Activated naive CD4-positive, alpha-beta T cell treated with anti-CD3 and anti-CD28 coated beads, Interleukin-2, amount 50 U/mL, for 24 hours (primary cell): ENCODE measurements at regions not wholly inside any gene's neighbourhood (a gene's known extent, or its start where the extent isn't known, plus 50 kb on each side); places are given as distances from the start of the nearest gene placed in this dataset.

ENCODE experiments used
- H3K27ac Mint-ChIP-seq: one replicate; pipeline ENCODE4 v1.8.0; 2021; ENCODE audit warnings: mild to moderate bottlenecking, mixed read lengths
- H3K27me3 Mint-ChIP-seq: one replicate; pipeline ENCODE4 v1.8.0; 2021; ENCODE audit warnings: mixed read lengths
- H3K36me3 Mint-ChIP-seq: one replicate; pipeline ENCODE4 v1.8.0; 2021; ENCODE audit warnings: mixed read lengths
- H3K4me1 Mint-ChIP-seq: one replicate; pipeline ENCODE4 v1.8.0; 2021; ENCODE audit warnings: mixed read lengths
- H3K4me3 Mint-ChIP-seq: one replicate; pipeline ENCODE4 v1.8.0; 2021; ENCODE audit warnings: mild to moderate bottlenecking, mixed read lengths
- H3K9me3 Mint-ChIP-seq: one replicate; pipeline ENCODE4 v1.8.0; 2021; ENCODE audit warnings: mixed read lengths

DNA sequence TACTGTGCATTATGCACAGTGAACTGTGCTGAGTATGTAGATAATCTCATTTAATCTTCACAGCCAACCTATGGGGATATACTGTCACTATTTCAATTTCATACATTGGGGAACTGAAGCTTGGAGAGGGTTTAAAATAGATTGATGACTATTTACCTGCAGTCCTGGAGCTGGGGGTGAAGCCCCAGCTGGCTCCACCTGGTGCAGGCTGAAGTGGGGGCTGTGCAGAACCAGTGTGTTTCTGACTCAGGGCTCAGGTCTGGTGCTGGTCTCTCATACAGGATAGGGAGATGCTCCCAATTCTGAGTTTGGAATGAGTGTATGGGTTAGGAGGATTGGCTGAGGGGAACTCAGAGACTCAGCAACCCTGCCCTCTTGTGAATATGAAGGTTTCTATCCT, 176.1 kb upstream of the CEP162 start:
- Mint-ChIP-seq H3K4me1 (no peaks in the 10 kb centered on the region), H3K36me3 (no peaks in the 10 kb centered on the region), H3K9me3 (peaks cover 5% of the 10 kb centered on the region), H3K4me3 (no peak overlapping the region), H3K27ac (no peak overlapping the region), H3K27me3 (no peaks in the 10 kb centered on the region)

DNA sequence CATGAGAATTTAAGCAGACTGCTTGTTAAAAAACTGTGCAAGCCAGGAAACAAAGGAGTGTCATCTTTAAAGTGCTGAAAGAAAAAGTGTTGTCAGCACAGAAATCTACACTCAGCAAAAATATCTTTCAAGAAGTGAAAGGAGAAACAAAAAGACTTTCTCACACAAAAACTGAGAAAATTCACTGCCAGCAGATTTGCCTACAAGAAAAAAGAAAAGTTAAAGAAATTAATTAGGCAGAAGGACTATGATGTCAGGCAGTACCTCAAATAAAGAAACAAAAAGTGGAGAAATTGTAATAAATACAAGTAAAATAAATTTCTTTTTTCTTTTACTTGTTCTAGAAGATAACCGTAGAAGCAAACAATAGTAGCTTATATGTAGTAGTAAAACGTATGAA, 171.6 kb upstream of the CEP162 start:
- no peaks in the 10 kb centered on the region for H3K36me3 Mint-ChIP-seq
- H3K9me3 Mint-ChIP-seq: peaks cover 5% of the 10 kb centered on the region
- peaks cover 1% of the 10 kb centered on the region for H3K27me3 Mint-ChIP-seq
- H3K4me1 Mint-ChIP-seq: no peaks in the 10 kb centered on the region
- no peak overlapping the region for H3K27ac Mint-ChIP-seq
- H3K4me3 Mint-ChIP-seq: no peak overlapping the region

DNA sequence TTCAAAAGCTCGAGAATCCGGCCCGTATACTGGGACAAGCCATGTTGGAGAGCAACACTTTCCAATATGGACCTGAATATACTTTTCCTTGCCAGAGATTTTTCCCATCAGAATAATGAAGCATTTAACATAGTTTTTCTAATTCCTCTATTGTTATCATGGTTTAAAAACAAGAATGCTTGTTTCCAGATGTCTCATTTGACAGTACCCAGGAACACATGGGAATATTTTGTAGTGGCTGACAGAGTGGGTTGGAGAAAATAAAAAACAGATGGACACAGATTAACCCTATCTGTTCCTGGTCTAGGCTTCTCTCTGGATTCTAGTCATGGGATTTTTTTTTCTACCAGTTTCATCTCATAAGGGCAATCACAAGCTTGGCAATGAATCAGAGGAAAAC, 164.8 kb upstream of the CEP162 start:
- no peak overlapping the region for H3K4me3 Mint-ChIP-seq

DNA sequence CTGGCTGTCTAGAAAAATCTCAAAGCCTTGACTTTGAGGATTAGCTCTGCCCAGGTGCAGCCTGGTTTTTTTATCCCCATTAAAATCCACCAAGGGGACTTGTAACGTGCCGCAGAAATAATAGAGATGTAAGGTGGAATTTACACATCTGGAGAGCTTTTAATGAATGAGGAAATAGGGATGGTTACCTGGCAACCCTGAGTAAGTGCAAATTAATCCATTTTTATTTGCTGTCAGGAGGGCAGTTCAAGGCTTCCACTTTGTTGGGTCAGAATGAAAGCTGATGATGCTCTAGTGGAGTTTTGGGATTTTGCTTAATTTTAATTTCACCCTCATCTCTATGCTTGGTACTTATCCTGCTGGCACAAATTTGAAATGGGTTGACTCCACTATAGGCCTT, 163.4 kb upstream of the CEP162 start:
- H3K4me1 Mint-ChIP-seq: no peaks in the 10 kb centered on the region
- H3K36me3 Mint-ChIP-seq: no peaks in the 10 kb centered on the region
- peaks cover 6% of the 10 kb centered on the region for H3K9me3 Mint-ChIP-seq
- H3K27ac Mint-ChIP-seq: no peak overlapping the region
- no peak overlapping the region for H3K4me3 Mint-ChIP-seq
- H3K27me3 Mint-ChIP-seq: peaks cover 2% of the 10 kb centered on the region

More for the DNA sequence above, 164.8 kb upstream of the CEP162 start:
- H3K27ac Mint-ChIP-seq: no peak overlapping the region
- no peaks in the 10 kb centered on the region for H3K36me3 Mint-ChIP-seq
- peaks cover 11% of the 10 kb centered on the region for H3K9me3 Mint-ChIP-seq
- no peaks in the 10 kb centered on the region for H3K4me1 Mint-ChIP-seq
- peaks cover 2% of the 10 kb centered on the region for H3K27me3 Mint-ChIP-seq

DNA sequence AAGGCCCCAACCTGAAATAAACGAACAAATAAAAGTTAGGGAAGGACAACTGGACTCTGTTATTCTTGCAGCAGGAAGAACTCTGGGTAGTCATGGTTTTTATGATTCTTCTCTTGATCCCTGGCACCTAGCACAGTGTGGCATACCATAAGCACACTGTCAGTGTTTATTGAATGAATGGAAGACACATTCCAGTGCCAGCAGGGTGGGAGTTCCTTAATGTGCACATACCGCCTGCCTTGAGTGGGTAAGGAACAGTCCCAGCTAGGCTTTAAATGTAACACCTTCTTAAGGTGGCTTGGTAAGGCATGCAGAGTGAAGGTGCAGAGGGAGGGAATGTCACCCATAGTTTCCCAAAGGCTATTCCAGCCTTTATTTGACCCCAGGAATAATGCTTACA, 162.9 kb upstream of the CEP162 start:
- H3K4me1 Mint-ChIP-seq: no peaks in the 10 kb centered on the region
- H3K27me3 Mint-ChIP-seq: peaks cover 2% of the 10 kb centered on the region
- no peak overlapping the region for H3K27ac Mint-ChIP-seq
- peaks cover 6% of the 10 kb centered on the region for H3K9me3 Mint-ChIP-seq
- no peak overlapping the region for H3K4me3 Mint-ChIP-seq
- H3K36me3 Mint-ChIP-seq: no peaks in the 10 kb centered on the region

DNA sequence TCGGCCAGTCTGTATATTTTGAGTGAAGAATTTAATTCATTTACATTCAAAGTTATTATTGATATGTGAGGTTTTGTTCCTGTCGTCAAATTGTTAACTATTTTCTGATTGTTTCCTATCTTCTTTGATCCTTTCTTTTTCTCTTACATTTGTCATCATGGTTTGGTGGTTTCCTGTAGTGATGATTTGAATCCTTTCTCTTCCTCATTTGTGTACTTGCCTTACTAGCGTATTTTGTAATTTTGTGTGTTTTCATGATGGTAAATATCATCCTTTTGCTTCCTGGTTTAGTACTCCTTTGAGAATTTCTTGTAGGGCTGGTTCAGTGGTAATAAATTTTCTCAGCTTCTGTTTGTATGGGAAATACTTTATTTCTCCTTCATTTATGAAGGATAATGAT, 151.7 kb upstream of the CEP162 start:
- no peak overlapping the region for H3K4me3 Mint-ChIP-seq
- H3K36me3 Mint-ChIP-seq: no peaks in the 10 kb centered on the region
- H3K27me3 Mint-ChIP-seq: no peaks in the 10 kb centered on the region
- no peak overlapping the region for H3K27ac Mint-ChIP-seq
- no peaks in the 10 kb centered on the region for H3K4me1 Mint-ChIP-seq
- H3K9me3 Mint-ChIP-seq: no peaks in the 10 kb centered on the region

DNA sequence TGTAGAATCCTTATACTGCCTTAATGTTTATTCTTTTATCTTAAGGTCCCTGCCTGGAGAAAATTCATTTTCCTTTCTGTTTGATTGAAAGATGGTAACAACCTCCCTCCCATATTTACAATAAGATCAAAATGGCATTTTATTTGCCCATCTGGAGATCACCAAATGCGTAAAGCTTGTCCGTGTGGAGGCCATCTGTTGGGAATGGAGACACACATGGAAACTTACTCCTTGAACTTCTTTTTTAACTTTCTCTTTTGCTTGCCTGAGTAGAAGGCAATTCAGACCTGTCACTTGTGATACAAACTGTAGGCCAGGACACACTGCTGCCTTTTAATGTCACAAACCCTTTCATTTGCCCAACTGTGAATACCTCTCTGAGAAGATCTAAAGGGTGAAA, 144.8 kb upstream of the CEP162 start:
- Mint-ChIP-seq H3K4me3 (no peak overlapping the region), H3K36me3 (no peaks in the 10 kb centered on the region), H3K9me3 (no peaks in the 10 kb centered on the region), H3K27ac (no peak overlapping the region), H3K4me1 (no peaks in the 10 kb centered on the region), H3K27me3 (no peaks in the 10 kb centered on the region)

DNA sequence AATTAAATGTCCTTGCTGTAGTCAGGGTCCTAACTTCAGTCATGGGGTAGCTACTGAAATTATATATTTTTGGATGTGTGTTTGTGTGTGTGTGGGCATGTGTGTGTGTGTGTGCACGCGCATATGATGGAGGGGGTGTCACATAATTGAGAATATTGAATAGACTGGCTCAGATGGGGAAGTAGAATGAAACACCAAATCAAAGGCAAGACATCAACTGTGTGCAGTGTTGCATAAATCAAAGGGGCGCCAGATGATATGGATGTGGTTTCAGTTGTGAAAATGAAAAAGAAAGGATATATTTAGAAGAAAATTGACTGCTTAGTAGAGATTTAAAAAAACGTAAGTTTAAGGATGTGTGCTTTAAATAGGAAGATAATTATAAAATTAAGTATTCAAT, 144.2 kb upstream of the CEP162 start:
- H3K36me3 Mint-ChIP-seq: no peaks in the 10 kb centered on the region
- H3K4me3 Mint-ChIP-seq: no peak overlapping the region
- H3K9me3 Mint-ChIP-seq: no peaks in the 10 kb centered on the region
- H3K27ac Mint-ChIP-seq: no peak overlapping the region
- H3K4me1 Mint-ChIP-seq: no peaks in the 10 kb centered on the region
- no peaks in the 10 kb centered on the region for H3K27me3 Mint-ChIP-seq

DNA sequence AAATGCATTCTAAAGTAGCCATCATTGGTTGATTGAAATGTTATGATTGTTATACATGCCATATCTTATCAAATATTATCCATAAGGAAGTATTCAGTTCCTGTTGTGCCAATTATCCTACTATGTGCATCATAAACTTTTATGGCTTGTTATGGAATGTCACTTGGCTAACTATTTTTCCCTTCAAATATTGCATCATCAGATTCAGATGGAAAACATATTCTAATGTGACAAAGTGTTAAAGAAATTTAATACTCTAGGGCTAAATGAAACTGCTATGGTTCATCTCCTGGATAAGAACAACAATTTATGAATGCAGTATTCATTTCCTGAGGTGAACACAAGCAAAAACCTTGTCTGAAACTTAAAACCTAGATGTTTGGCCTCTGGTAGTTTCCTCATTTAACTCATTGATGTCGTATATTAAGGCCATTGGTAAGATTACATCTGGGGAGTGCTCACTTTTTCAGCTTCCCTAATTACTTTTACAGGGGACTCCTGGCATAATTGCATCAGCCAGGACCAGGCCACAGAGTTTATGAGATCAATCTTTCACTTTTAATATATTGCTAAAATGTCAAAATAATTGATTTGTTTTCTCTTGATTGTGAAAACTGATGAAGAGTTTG, 134.9 kb upstream of the CEP162 start:
- no peaks in the 10 kb centered on the region for H3K9me3 Mint-ChIP-seq
- peaks cover 2% of the 10 kb centered on the region for H3K27me3 Mint-ChIP-seq
- H3K27ac Mint-ChIP-seq: no peak overlapping the region
- no peaks in the 10 kb centered on the region for H3K36me3 Mint-ChIP-seq
- H3K4me3 Mint-ChIP-seq: no peak overlapping the region
- H3K4me1 Mint-ChIP-seq: no peaks in the 10 kb centered on the region

DNA sequence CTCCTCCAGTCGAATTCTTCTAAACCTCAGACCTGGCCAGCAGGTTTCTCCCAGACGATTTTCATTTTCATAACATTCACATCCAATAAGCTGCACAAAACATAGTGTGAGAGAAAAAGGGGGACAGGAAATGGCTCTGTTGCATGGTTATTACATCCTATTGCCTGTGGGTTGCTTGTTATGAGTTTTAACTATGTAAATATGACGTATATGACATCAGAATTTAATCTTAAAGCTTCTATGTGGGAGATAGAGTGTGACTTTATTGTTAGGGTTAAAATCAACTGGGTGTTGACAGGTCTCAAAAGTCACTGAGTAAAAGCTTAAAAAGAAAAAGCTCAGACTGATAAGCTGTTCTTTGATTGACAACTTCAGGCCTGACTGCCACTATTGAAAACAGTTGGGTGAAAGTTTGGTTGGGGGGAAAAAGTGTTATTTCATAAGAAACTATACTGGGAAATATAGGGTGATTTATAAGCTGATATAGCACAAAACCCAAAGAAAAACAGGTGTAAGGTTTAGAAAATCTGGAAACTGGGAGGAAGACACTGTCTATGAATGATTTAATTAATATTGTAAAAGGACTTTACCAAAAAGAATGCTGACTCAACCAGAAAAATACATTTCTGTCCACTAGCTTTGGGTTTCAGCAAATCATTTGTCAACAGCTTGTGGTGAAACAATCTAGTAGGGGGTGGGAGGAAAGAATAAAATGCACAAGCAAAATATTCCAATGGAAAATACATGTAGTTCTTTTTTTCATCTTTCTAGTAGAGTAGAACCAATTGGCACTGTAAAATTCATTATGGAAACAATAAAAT, 134.1 kb upstream of the CEP162 start:
- Mint-ChIP-seq H3K27ac (no peak overlapping the region), H3K4me1 (no peaks in the 10 kb centered on the region), H3K9me3 (no peaks in the 10 kb centered on the region), H3K4me3 (no peak overlapping the region), H3K36me3 (no peaks in the 10 kb centered on the region), H3K27me3 (peaks cover 2% of the 10 kb centered on the region)

DNA sequence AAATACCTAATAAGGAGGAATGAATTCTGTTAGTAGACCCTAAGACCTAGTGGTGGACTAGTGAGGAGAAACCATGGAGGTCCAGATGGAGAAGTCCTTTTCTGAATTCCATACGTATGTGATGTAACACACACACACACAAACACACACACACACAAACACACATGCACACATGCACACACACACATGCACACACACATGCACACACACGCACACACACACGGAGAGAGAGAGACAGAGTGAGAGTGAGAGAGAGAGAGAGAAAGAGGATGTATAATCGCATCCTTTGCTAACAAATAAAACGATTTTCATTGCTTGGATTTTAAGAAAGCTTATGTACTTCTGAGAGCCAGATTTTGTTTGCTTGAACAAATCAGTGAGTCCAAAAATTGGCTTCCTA, 132.6 kb upstream of the CEP162 start:
- no peak overlapping the region for H3K4me3 Mint-ChIP-seq
- H3K9me3 Mint-ChIP-seq: no peaks in the 10 kb centered on the region
- H3K27me3 Mint-ChIP-seq: peaks cover 2% of the 10 kb centered on the region
- no peaks in the 10 kb centered on the region for H3K36me3 Mint-ChIP-seq
- no peak overlapping the region for H3K27ac Mint-ChIP-seq
- no peaks in the 10 kb centered on the region for H3K4me1 Mint-ChIP-seq

DNA sequence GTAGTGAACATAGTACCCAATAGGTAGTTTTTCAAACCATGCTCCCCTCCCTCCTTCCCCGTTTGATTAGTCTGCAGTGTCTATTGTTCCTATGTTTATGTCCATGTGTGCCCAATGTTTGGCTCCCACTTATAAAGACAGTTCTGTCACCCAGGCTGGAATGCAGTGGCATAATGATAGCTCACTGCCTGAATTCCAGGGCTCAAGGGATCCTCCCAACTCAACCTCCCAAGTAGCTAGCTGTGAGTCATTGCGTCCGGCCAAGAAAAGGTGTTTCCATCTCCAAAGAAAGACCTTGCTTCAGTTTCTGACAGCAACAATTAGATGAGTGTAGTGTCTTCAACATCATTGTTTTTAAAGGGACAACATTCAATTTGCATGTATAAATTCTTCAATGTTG, 131.1 kb upstream of the CEP162 start:
- Mint-ChIP-seq H3K4me1 (no peaks in the 10 kb centered on the region), H3K4me3 (no peak overlapping the region), H3K27me3 (peaks cover 2% of the 10 kb centered on the region), H3K27ac (no peak overlapping the region), H3K9me3 (no peaks in the 10 kb centered on the region), H3K36me3 (no peaks in the 10 kb centered on the region)

DNA sequence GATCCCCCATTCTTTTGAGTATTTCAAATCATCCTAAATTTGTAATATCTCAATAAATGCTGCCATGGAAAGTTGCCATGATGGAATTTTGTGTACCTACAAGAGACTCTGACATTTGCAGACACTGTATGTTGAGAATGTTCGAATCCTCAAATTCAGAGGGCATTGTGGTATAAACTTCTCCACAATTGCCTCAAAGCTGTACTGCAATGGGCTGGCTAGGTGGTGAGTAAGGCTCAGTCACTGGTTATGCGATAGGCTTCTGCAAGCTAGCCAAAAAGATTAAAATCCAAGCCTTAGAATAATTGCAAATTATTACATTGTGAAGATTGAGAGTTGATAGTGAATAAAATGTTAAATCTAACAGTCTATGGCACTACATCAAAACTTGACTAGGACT, 130.2 kb upstream of the CEP162 start:
- Mint-ChIP-seq H3K4me1 (no peaks in the 10 kb centered on the region), H3K36me3 (no peaks in the 10 kb centered on the region)

DNA sequence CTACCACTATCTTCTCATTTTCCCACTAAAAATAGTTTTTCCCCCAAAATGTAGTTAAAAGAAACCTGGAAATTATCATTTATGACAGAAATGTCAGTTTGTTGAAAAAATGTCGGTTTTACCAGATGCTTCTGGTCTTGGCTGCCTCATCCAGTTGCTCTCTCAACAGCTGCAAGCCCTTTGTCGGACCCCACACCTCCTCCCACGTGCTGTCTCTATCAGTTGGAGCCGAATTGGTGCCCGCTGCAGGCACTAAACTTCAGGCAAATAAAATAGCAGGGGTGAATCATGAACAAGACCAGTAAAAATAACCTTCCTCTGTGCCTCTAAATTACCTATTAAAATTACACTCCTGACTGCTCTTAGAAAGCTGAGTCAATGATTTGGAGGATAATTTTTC, 129.5 kb upstream of the CEP162 start:
- Mint-ChIP-seq H3K9me3 (no peaks in the 10 kb centered on the region), H3K4me1 (no peaks in the 10 kb centered on the region), H3K36me3 (no peaks in the 10 kb centered on the region), H3K27me3 (peaks cover 2% of the 10 kb centered on the region), H3K4me3 (no peak overlapping the region), H3K27ac (no peak overlapping the region)

More for the DNA sequence above, 130.2 kb upstream of the CEP162 start:
- Mint-ChIP-seq H3K27ac (no peak overlapping the region), H3K9me3 (no peaks in the 10 kb centered on the region), H3K27me3 (peaks cover 2% of the 10 kb centered on the region), H3K4me3 (no peak overlapping the region)

DNA sequence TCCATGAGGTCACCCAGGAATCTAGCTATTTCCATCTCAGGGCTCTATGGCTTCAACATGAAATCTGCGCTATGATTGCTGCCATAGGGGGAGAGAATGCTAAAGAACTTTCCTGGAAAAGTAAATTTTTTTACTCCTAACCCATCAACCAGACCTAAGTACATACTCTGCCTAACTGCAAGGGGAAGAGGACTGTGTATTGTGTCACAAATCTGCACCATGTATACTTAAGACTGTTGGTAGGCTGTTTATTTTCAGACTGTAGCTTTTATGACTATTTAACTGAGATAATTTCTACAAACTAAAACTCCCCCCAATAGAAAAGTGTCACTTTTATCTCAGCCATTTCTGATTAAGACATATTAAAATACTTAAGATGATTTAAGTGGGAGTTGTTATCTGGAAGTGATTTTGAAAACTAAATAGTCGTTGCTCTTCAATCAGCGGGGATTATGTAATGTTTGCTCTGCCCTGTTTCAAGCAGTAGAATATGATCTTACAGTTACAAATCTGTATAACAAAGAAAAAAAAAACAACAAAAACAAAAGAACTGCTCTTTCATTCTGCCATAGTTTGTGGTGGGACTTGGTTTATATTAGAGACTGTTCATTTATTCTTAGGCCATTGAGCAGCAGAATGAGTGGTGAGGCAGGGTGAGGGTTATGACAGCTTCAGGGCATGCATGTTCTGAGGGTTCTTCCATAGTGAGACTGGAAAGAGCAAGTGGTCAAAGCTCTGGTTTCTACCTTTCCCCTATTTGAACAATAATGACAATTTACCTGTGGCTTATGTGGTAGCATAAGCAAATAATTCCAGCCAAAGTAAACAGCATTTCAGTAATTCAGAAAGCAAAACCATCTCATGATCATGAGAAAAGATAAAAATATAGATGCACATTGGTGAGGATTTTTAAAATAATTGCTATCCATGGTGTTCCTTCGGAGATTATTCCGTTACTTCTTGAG, 126.3 kb upstream of the CEP162 start:
- peaks cover 2% of the 10 kb centered on the region for H3K27me3 Mint-ChIP-seq
- H3K9me3 Mint-ChIP-seq: no peaks in the 10 kb centered on the region
- no peaks in the 10 kb centered on the region for H3K4me1 Mint-ChIP-seq
- no peak overlapping the region for H3K4me3 Mint-ChIP-seq
- no peaks in the 10 kb centered on the region for H3K36me3 Mint-ChIP-seq
- H3K27ac Mint-ChIP-seq: no peak overlapping the region

DNA sequence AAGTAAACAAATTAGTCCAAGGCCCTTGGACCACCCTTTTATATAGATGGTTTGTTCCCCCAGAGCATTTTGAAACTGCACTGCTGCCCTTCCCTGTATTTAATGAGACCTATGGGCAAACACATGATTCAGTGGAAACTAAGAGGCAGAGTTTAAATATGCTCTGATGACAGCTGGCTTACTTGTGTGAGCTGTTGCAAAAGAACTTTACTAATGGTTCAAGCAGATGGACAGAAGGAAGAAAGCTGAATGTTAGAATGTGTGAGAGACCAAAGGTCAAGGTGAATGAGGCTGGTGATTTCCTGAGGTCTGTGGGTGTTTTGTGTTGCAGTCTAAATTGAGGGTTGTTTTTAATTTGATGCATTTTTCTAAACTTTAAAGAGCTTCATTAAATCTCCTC, 123.0 kb upstream of the CEP162 start:
- no peaks in the 10 kb centered on the region for H3K4me1 Mint-ChIP-seq

More for the DNA sequence above, 123.0 kb upstream of the CEP162 start:
- Mint-ChIP-seq H3K36me3 (no peaks in the 10 kb centered on the region), H3K27me3 (no peaks in the 10 kb centered on the region), H3K27ac (no peak overlapping the region), H3K9me3 (peaks cover 4% of the 10 kb centered on the region), H3K4me3 (no peak overlapping the region)
